ENCODE measurements at regions not wholly inside any gene's neighbourhood (a gene's known extent, or its start where the extent isn't known, plus 50 kb on each side); places are given as distances from the start of the nearest gene placed in this dataset.
"Not testable (repeated sequence)": the region's sequence is repeated elsewhere in the genome, so short reads cannot be mapped to it uniquely, and the experiment has no call there.

- CTCF ChIA-PET (ENCODE audit: low intra/inter-chr PET ratio): no interaction called here
- H3K27me3 ChIP-seq (ENCODE audit: control insufficient read depth in 2 of 2, insufficient read depth in 2 of 2, low read length in 2 of 2): peaks cover 0 to 13% of the 10 kb centered on the region in 2 experiments; a peak in 4 of 5 replicates
- no peak overlapping the region for H3K4me3 ChIP-seq
- H3K4me2 ChIP-seq (ENCODE audit: insufficient read depth, low read length): no peak overlapping the region
- ATAC-seq (no peak), FAIRE-seq (no peak), DNase-seq (ENCODE audit: extremely low read depth in 1 of 4, low spot score in 3 of 4) (no peak)
- TF ChIP-seq NCOA1 (IDR thresholded peaks at IDR 0.05; ENCODE audit: low read depth): no peak
- POLR2A ChIA-PET: no interaction called here
- H3K79me2 ChIP-seq (ENCODE audit: control insufficient read depth, insufficient read depth, low read length): no peaks in the 10 kb centered on the region
- H2AFZ ChIP-seq (ENCODE audit: low read depth, low read length): no peak overlapping the region
- intact Hi-C loops (cut with micrococcal nuclease): no loop called here
- H3K27ac ChIP-seq (ENCODE audit: extremely low read depth, low read depth, low read length): no peak overlapping the region
- H3K9me3 ChIP-seq (replicated peaks; ENCODE audit: control insufficient read depth, insufficient read depth, low read depth, low read length): no peaks in the 10 kb centered on the region
- in situ Hi-C loops (cut with MboI): no loop called here
- no peaks in the 10 kb centered on the region for H3K36me3 ChIP-seq (ENCODE audit: control insufficient read depth, insufficient read depth, low read length)
- WGBS (ENCODE audit: insufficient coverage, low coverage, missing lambda C conversion rate): 0% methylated on average over 1 of the region's 1 CpG
- H3K9me1 ChIP-seq (ENCODE audit: control insufficient read depth, insufficient read depth, low read length): no peaks in the 10 kb centered on the region
- no peak overlapping the region for H3K9ac ChIP-seq (ENCODE audit: insufficient read depth in 1 of 2, low read depth in 2 of 2, low read length in 2 of 2)
- no TSS peak for BruUV-seq (replicated peaks)
- H4K20me1 ChIP-seq (replicated peaks; ENCODE audit: control insufficient read depth, insufficient read depth, low read length): no peaks in the 10 kb centered on the region
- no peaks in the 10 kb centered on the region for H3K4me1 ChIP-seq (replicated peaks in 1 of 2; ENCODE audit: control insufficient read depth in 2 of 2, insufficient read depth in 2 of 2, low read length in 2 of 2)
Observed at GRCh38 chr2:132270255-132270654, 108.5 kb upstream of the ANKRD30BL start.

GRCh38 chr2:132270981-132271546, 109.3 kb upstream of the ANKRD30BL start:
- TF ChIP-seq TAF7 (tag; IDR thresholded peaks at IDR 0.05) (no peak), ZFP30 (CRISPR knock-in tag; IDR thresholded peaks at IDR 0.05; ENCODE audit: borderline replicate concordance) (no peak), SMARCA4 (IDR thresholded peaks at IDR 0.05) (no peak)
- no peak for DNase-seq (ENCODE audit: extremely low read depth in 1 of 4, low spot score in 3 of 4)
- H3K9ac ChIP-seq (ENCODE audit: insufficient read depth in 1 of 2, low read depth in 2 of 2, low read length in 2 of 2): no peak overlapping the region
- ATAC-seq: no peak
- no peaks in the 10 kb centered on the region for H3K9me3 ChIP-seq (replicated peaks; ENCODE audit: control insufficient read depth, insufficient read depth, low read depth, low read length)
- no peaks in the 10 kb centered on the region for H3K79me2 ChIP-seq (ENCODE audit: control insufficient read depth, insufficient read depth, low read length)
- H3K4me1 ChIP-seq (replicated peaks in 1 of 2; ENCODE audit: control insufficient read depth in 2 of 2, insufficient read depth in 2 of 2, low read length in 2 of 2): no peaks in the 10 kb centered on the region
- H3K36me3 ChIP-seq (ENCODE audit: control insufficient read depth, insufficient read depth, low read length): no peaks in the 10 kb centered on the region
- H3K4me2 ChIP-seq (ENCODE audit: insufficient read depth, low read length): no peak overlapping the region
- no peak overlapping the region for H2AFZ ChIP-seq (ENCODE audit: low read depth, low read length)
- H3K4me3 ChIP-seq: no peak overlapping the region
- in situ Hi-C loops (cut with MboI): no loop called here
- intact Hi-C loops (cut with micrococcal nuclease): no loop called here
- H3K27me3 ChIP-seq (ENCODE audit: control insufficient read depth in 2 of 2, insufficient read depth in 2 of 2, low read length in 2 of 2): peaks cover 0 to 18% of the 10 kb centered on the region in 2 experiments; a peak in 4 of 5 replicates
- no peaks in the 10 kb centered on the region for H4K20me1 ChIP-seq (replicated peaks; ENCODE audit: control insufficient read depth, insufficient read depth, low read length)
- POLR2A ChIA-PET: no interaction called here
- H3K27ac ChIP-seq (ENCODE audit: extremely low read depth, low read depth, low read length): no peak overlapping the region
- CTCF ChIA-PET (ENCODE audit: low intra/inter-chr PET ratio): no interaction called here
- no TSS peak for BruUV-seq (replicated peaks)
- no peaks in the 10 kb centered on the region for H3K9me1 ChIP-seq (ENCODE audit: control insufficient read depth, insufficient read depth, low read length)
- FAIRE-seq: no peak

GRCh38 chr2:132271794-132272193, 110.0 kb upstream of the ANKRD30BL start:
- DNase-seq (ENCODE audit: extremely low read depth in 1 of 4, low spot score in 3 of 4); CTCF ChIA-PET (ENCODE audit: low intra/inter-chr PET ratio); FAIRE-seq; H3K27ac ChIP-seq (ENCODE audit: extremely low read depth, low read depth, low read length); intact Hi-C loops (cut with micrococcal nuclease); POLR2A ChIA-PET; H3K36me3 ChIP-seq (ENCODE audit: control insufficient read depth, insufficient read depth, low read length); H3K4me3 ChIP-seq; H3K79me2 ChIP-seq (ENCODE audit: control insufficient read depth, insufficient read depth, low read length); BruUV-seq (replicated peaks); H3K4me2 ChIP-seq (ENCODE audit: insufficient read depth, low read length); H4K20me1 ChIP-seq (replicated peaks; ENCODE audit: control insufficient read depth, insufficient read depth, low read length); H3K9ac ChIP-seq (ENCODE audit: insufficient read depth in 1 of 2, low read depth in 2 of 2, low read length in 2 of 2); in situ Hi-C loops (cut with MboI); H2AFZ ChIP-seq (ENCODE audit: low read depth, low read length); ATAC-seq; H3K9me1 ChIP-seq (ENCODE audit: control insufficient read depth, insufficient read depth, low read length); H3K4me1 ChIP-seq (replicated peaks in 1 of 2; ENCODE audit: control insufficient read depth in 2 of 2, insufficient read depth in 2 of 2, low read length in 2 of 2); H3K9me3 ChIP-seq (replicated peaks; ENCODE audit: control insufficient read depth, insufficient read depth, low read depth, low read length): not testable (repeated sequence)
- H3K27me3 ChIP-seq (ENCODE audit: control insufficient read depth in 2 of 2, insufficient read depth in 2 of 2, low read length in 2 of 2): peaks cover 0 to 20% of the 10 kb centered on the region in 2 experiments; a peak in 4 of 5 replicates
- 0% methylated on average over 5 of the region's 11 CpGs for WGBS (ENCODE audit: insufficient coverage, low coverage, missing lambda C conversion rate)
